ENCODE measurements at regions not wholly inside any gene's neighbourhood (a gene's known extent, or its start where the extent isn't known, plus 50 kb on each side); places are given as distances from the start of the nearest gene placed in this dataset.

GRCh38 chr2:128384446-128384845 lies 65.8 kb upstream of the HS6ST1 start:
- H3K27me3 Mint-ChIP-seq: peaks cover 12% of the 10 kb centered on the region
- no peak for DNase-seq (ENCODE audit: low spot score, unreplicated experiment)
- no peak for TF ChIP-seq CTCF (IDR thresholded peaks at IDR 0.05; ENCODE audit: unreplicated experiment)
- H3K9me3 Mint-ChIP-seq (ENCODE audit: low read depth): no peaks in the 10 kb centered on the region
- no peak overlapping the region for H3K4me3 Mint-ChIP-seq (ENCODE audit: low read depth)
- no peaks in the 10 kb centered on the region for H3K36me3 Mint-ChIP-seq (ENCODE audit: insufficient read depth)
- H3K27ac Mint-ChIP-seq: no peak overlapping the region
- peaks cover 16% of the 10 kb centered on the region for H3K4me1 Mint-ChIP-seq (ENCODE audit: low read depth)

- H3K9me3 Mint-ChIP-seq (ENCODE audit: low read depth): no peaks in the 10 kb centered on the region
- no peak overlapping the region for H3K4me3 Mint-ChIP-seq (ENCODE audit: low read depth)
- DNase-seq (ENCODE audit: low spot score, unreplicated experiment): no peak
- no peak for TF ChIP-seq CTCF (IDR thresholded peaks at IDR 0.05; ENCODE audit: unreplicated experiment)
- no peak overlapping the region for H3K27ac Mint-ChIP-seq
- peaks cover 16% of the 10 kb centered on the region for H3K27me3 Mint-ChIP-seq
- H3K36me3 Mint-ChIP-seq (ENCODE audit: insufficient read depth): no peaks in the 10 kb centered on the region
- peaks cover 14% of the 10 kb centered on the region for H3K4me1 Mint-ChIP-seq (ENCODE audit: low read depth)
Measured at GRCh38 chr2:128384956-128385355, 66.3 kb upstream of the HS6ST1 start.

GRCh38 chr2:128385365-128385764 lies 66.7 kb upstream of the HS6ST1 start:
- no peak for DNase-seq (ENCODE audit: low spot score, unreplicated experiment)
- H3K4me3 Mint-ChIP-seq (ENCODE audit: low read depth): no peak overlapping the region
- H3K27ac Mint-ChIP-seq: no peak overlapping the region
- no peaks in the 10 kb centered on the region for H3K9me3 Mint-ChIP-seq (ENCODE audit: low read depth)
- H3K36me3 Mint-ChIP-seq (ENCODE audit: insufficient read depth): no peaks in the 10 kb centered on the region
- peaks cover 16% of the 10 kb centered on the region for H3K27me3 Mint-ChIP-seq
- peaks cover 14% of the 10 kb centered on the region for H3K4me1 Mint-ChIP-seq (ENCODE audit: low read depth)
- TF ChIP-seq CTCF (IDR thresholded peaks at IDR 0.05; ENCODE audit: unreplicated experiment): no peak

GRCh38 chr2:128386066-128386465 lies 67.4 kb upstream of the HS6ST1 start:
- Mint-ChIP-seq H3K36me3 (ENCODE audit: insufficient read depth) (no peaks in the 10 kb centered on the region), H3K27me3 (peaks cover 17% of the 10 kb centered on the region), H3K4me3 (ENCODE audit: low read depth) (no peak overlapping the region), H3K4me1 (ENCODE audit: low read depth) (peaks cover 12% of the 10 kb centered on the region), H3K9me3 (ENCODE audit: low read depth) (no peaks in the 10 kb centered on the region), H3K27ac (no peak overlapping the region)
- no peak for TF ChIP-seq CTCF (IDR thresholded peaks at IDR 0.05; ENCODE audit: unreplicated experiment)
- no peak for DNase-seq (ENCODE audit: low spot score, unreplicated experiment)

GRCh38 chr2:128388499-128388941 lies 69.9 kb upstream of the HS6ST1 start:
- H3K4me3 Mint-ChIP-seq (ENCODE audit: low read depth): no peak overlapping the region
- peaks cover 30% of the 10 kb centered on the region for H3K27me3 Mint-ChIP-seq
- TF ChIP-seq CTCF (IDR thresholded peaks at IDR 0.05; ENCODE audit: unreplicated experiment): no peak
- H3K9me3 Mint-ChIP-seq (ENCODE audit: low read depth): no peaks in the 10 kb centered on the region
- H3K36me3 Mint-ChIP-seq (ENCODE audit: insufficient read depth): no peaks in the 10 kb centered on the region
- DNase-seq (ENCODE audit: low spot score, unreplicated experiment): no peak
- H3K27ac Mint-ChIP-seq: no peak overlapping the region
- no peaks in the 10 kb centered on the region for H3K4me1 Mint-ChIP-seq (ENCODE audit: low read depth)
